Activated T-cell treated with anti-CD3 and anti-CD28 coated beads, Interleukin-2, amount 50 U/mL, for 48 hours (primary cell): ENCODE measurements at regions not wholly inside any gene's neighbourhood (a gene's known extent, or its start where the extent isn't known, plus 50 kb on each side); places are given as distances from the start of the nearest gene placed in this dataset.

ENCODE experiments used
- DNase-seq, 2 experiments: peaks; one replicate each; pipeline ENCODE4 v3.0.0-alpha.2; 2020

GRCh38 chr3:25056803-25057351 lies 371.2 kb upstream of the RARB start:
- no peak for DNase-seq

- no peak for DNase-seq
Measured at GRCh38 chr3:25057379-25057778, 370.7 kb upstream of the RARB start.

- no peak for DNase-seq
Measured at GRCh38 chr3:25064681-25065080, 363.4 kb upstream of the RARB start.

GRCh38 chr3:25069970-25070369 lies 358.1 kb upstream of the RARB start:
- no peak for DNase-seq

GRCh38 chr3:25071846-25072245 lies 356.2 kb upstream of the RARB start:
- no peak for DNase-seq

- DNase-seq: no peak
Measured at GRCh38 chr3:25073423-25073822, 354.6 kb upstream of the RARB start.

GRCh38 chr3:25074149-25074548 lies 353.9 kb upstream of the RARB start:
- DNase-seq: no peak

GRCh38 chr3:25080461-25080860 lies 347.6 kb upstream of the RARB start:
- no peak for DNase-seq

GRCh38 chr3:25084016-25084415 lies 344.0 kb upstream of the RARB start:
- no peak for DNase-seq

- no peak for DNase-seq
Measured at GRCh38 chr3:25086721-25087120, 341.3 kb upstream of the RARB start.

- DNase-seq: no peak
Measured at GRCh38 chr3:25088284-25088683, 339.8 kb upstream of the RARB start.

GRCh38 chr3:25090698-25091453 lies 337.2 kb upstream of the RARB start:
- no peak for DNase-seq

- DNase-seq: no peak
Measured at GRCh38 chr3:25091934-25092333, 336.1 kb upstream of the RARB start.

GRCh38 chr3:25094932-25095685 lies 333.0 kb upstream of the RARB start:
- DNase-seq: no peak

GRCh38 chr3:25096536-25096935 lies 331.5 kb upstream of the RARB start:
- DNase-seq: no peak

- DNase-seq: no peak
Measured at GRCh38 chr3:25097023-25097422, 331.0 kb upstream of the RARB start.

- DNase-seq: no peak
Measured at GRCh38 chr3:25099666-25100065, 328.4 kb upstream of the RARB start.

GRCh38 chr3:25103391-25103790 lies 324.7 kb upstream of the RARB start:
- DNase-seq: no peak

- no peak for DNase-seq
Measured at GRCh38 chr3:25107918-25108617, 320.0 kb upstream of the RARB start.

GRCh38 chr3:25110642-25111041 lies 317.4 kb upstream of the RARB start:
- no peak for DNase-seq

GRCh38 chr3:25113891-25114290 lies 314.2 kb upstream of the RARB start:
- DNase-seq: no peak

GRCh38 chr3:25114532-25114931 lies 313.5 kb upstream of the RARB start:
- DNase-seq: no peak

GRCh38 chr3:25117005-25117593 lies 311.0 kb upstream of the RARB start:
- no peak for DNase-seq
